ENCODE measurements at regions not wholly inside any gene's neighbourhood (a gene's known extent, or its start where the extent isn't known, plus 50 kb on each side); places are given as distances from the start of the nearest gene placed in this dataset.
A peak's percentile ranks its signal among the peaks of the same experiment; 100 is the strongest.

DNA sequence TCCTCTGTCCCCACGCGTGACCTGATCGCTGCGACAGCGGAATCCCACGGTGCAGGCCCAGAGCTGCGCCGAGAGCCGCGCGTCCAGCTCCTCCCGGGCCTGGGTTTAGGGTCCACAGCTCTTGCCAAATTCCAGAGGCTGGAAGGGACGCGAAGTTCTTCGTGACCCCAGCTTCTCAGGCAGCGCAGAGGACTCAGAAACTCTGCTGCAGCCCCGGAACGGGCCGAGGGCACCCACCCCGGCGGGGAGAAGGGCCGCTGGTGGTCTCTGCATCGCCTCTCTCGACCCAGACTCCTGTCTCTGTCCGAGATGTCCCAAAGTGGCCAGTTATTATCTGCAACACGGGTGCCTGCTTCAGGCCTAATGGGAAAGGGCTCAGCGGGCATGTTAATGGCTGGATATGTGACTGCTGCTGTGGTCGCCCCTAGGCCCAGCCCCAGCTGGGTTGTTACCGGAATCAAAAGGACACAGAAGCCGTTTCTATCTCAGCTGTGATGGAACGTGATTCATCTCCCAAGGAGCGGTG is 236.4 kb downstream of the VRK1 start:
- Histone ChIP-seq H3K4me1 (ENCODE audit: control insufficient read depth, insufficient read depth, low read length) (no peaks in the 10 kb centered on the region), H3K4me3 (ENCODE audit: low read length) (peak overlapping the region; percentile 69), H3K27me3 (ENCODE audit: control insufficient read depth, insufficient read depth, low read length, poor library complexity, severe bottlenecking) (peaks cover 60% of the 10 kb centered on the region), H3K9me3 (ENCODE audit: control insufficient read depth, low read length) (peaks cover 8% of the 10 kb centered on the region), H3K9ac (ENCODE audit: extremely low read depth, low read length, poor library complexity, severe bottlenecking) (no peak overlapping the region), H3K36me3 (ENCODE audit: control insufficient read depth, insufficient read depth, low read length) (no peaks in the 10 kb centered on the region), H3K27ac (ENCODE audit: low read depth, low read length) (no peak overlapping the region)
- DNase-seq: peak; percentile 63
- Mint-ChIP-seq H3K9me3 (peaks cover 2% of the 10 kb centered on the region), H3K36me3 (ENCODE audit: low read depth) (no peaks in the 10 kb centered on the region), H3K27ac (no peak overlapping the region), H3K4me1 (no peaks in the 10 kb centered on the region), H3K27me3 (ENCODE audit: insufficient read depth) (peaks cover 44% of the 10 kb centered on the region), H3K4me3 (peak overlapping the region; percentile 50)
- TF ChIP-seq, protein P1, sequence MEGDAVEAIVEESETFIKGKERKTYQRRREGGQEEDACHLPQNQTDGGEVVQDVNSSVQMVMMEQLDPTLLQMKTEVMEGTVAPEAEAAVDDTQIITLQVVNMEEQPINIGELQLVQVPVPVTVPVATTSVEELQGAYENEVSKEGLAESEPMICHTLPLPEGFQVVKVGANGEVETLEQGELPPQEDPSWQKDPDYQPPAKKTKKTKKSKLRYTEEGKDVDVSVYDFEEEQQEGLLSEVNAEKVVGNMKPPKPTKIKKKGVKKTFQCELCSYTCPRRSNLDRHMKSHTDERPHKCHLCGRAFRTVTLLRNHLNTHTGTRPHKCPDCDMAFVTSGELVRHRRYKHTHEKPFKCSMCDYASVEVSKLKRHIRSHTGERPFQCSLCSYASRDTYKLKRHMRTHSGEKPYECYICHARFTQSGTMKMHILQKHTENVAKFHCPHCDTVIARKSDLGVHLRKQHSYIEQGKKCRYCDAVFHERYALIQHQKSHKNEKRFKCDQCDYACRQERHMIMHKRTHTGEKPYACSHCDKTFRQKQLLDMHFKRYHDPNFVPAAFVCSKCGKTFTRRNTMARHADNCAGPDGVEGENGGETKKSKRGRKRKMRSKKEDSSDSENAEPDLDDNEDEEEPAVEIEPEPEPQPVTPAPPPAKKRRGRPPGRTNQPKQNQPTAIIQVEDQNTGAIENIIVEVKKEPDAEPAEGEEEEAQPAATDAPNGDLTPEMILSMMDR (conservative IDR thresholded peaks at IDR 0.05): no peak
- WGBS, 2 experiments (ENCODE audit: insufficient coverage in 1 of 2, insufficient read length in 1 of 2): 45 to 57% methylated on average over 22 to 32 of the region's 32 CpGs

DNA sequence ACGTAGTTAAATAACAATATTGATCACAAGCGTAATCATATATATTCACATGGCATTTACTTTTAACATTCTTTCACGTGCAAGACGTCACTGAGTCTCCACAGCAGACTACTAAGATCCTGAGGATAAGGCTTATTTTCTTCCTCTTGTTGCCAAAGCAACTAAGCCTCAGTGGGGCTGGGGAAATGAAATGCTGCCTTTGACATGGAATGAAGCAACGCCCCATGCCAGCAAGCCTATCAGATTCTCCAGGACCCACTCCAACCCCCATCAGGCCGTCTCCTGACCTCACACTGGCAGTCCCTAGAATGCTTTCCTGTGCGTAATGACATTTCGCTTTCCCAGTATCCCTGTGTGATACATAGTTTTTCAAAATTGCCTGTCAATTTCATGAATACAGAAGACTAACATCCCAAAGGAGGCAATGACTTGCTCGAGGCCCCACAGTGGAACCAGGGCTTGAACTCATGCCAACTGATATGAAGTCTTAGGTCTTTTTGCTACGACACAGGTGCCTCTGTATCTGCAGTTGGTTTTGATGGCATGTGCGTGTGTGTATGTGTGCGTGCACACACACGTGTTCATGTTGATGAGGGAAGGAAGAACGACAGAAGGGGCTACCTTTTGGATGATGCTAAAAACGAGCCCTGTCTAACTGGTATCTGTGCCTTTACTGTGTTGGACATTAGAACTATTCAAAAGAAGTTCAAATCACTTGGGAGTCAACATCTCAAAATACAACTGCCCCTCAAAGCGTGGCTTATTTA is 239.1 kb downstream of the VRK1 start:
- DNase-seq: no peak
- no peak overlapping the region for H3K9ac ChIP-seq (ENCODE audit: extremely low read depth, low read length, poor library complexity, severe bottlenecking)
- TF ChIP-seq, protein P1 (conservative IDR thresholded peaks at IDR 0.05): no peak
- H3K9me3 ChIP-seq (ENCODE audit: control insufficient read depth, low read length): peaks cover 20% of the 10 kb centered on the region
- peaks cover 54% of the 10 kb centered on the region for H3K27me3 ChIP-seq (ENCODE audit: control insufficient read depth, insufficient read depth, low read length, poor library complexity, severe bottlenecking)
- Mint-ChIP-seq H3K36me3 (ENCODE audit: low read depth) (no peaks in the 10 kb centered on the region), H3K4me1 (no peaks in the 10 kb centered on the region), H3K4me3 (no peak overlapping the region), H3K27ac (no peak overlapping the region), H3K9me3 (peaks cover 12% of the 10 kb centered on the region), H3K27me3 (ENCODE audit: insufficient read depth) (peaks cover 48% of the 10 kb centered on the region)
- no peak overlapping the region for H3K27ac ChIP-seq (ENCODE audit: low read depth, low read length)
- H3K4me3 ChIP-seq (ENCODE audit: low read length): no peak overlapping the region
- no peaks in the 10 kb centered on the region for H3K4me1 ChIP-seq (ENCODE audit: control insufficient read depth, insufficient read depth, low read length)
- no peaks in the 10 kb centered on the region for H3K36me3 ChIP-seq (ENCODE audit: control insufficient read depth, insufficient read depth, low read length)
- 88% methylated on average over 13 to 15 of the region's 16 CpGs for WGBS, 2 experiments (ENCODE audit: insufficient coverage in 1 of 2, insufficient read length in 1 of 2)

DNA sequence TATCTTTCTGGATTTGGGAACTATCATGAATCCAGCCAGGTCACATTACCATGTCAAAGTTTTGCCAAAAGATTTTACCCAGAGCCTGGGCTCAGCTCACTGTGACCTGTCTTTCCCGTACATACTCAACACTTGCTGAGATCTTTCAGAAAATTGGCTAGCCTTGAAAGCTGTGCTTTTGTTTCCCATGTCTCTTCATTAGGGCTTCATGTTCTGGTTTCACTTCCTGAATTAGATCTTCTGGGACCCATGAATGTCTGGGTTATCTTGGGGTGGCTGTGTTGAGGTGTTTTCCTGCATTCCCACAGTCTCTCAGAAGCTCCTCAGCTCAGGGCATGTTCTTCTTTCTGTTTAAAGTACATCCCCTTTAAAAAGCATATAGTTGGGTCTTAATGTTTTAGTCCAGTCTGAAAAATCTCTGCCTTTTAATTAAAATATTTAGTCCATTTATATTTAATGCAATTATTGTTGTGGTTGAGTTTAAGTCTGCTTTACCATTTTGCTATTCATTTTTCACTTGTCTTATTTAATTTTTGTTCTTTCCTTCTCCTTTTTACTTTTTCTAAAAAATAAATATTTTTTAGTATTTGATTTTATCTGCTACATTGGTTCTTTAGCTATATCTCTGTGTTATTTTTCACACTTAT is 242.7 kb downstream of the VRK1 start:
- Mint-ChIP-seq H3K4me3 (no peak overlapping the region), H3K36me3 (ENCODE audit: low read depth) (no peaks in the 10 kb centered on the region), H3K9me3 (peaks cover 12% of the 10 kb centered on the region), H3K27me3 (ENCODE audit: insufficient read depth) (peaks cover 15% of the 10 kb centered on the region), H3K4me1 (no peaks in the 10 kb centered on the region), H3K27ac (no peak overlapping the region)
- Histone ChIP-seq H3K27me3 (ENCODE audit: control insufficient read depth, insufficient read depth, low read length, poor library complexity, severe bottlenecking) (peaks cover 23% of the 10 kb centered on the region), H3K4me3 (ENCODE audit: low read length) (no peak overlapping the region), H3K27ac (ENCODE audit: low read depth, low read length) (no peak overlapping the region), H3K9me3 (ENCODE audit: control insufficient read depth, low read length) (peaks cover 12% of the 10 kb centered on the region), H3K4me1 (ENCODE audit: control insufficient read depth, insufficient read depth, low read length) (no peaks in the 10 kb centered on the region), H3K9ac (ENCODE audit: extremely low read depth, low read length, poor library complexity, severe bottlenecking) (no peak overlapping the region), H3K36me3 (ENCODE audit: control insufficient read depth, insufficient read depth, low read length) (no peaks in the 10 kb centered on the region)
- TF ChIP-seq, protein P1 (conservative IDR thresholded peaks at IDR 0.05): no peak
- DNase-seq: no peak
- WGBS, 2 experiments (ENCODE audit: insufficient coverage in 1 of 2, insufficient read length in 1 of 2): 91 to 100% methylated on average over 1 of the region's 1 CpG

Measured in endodermal cell (in vitro differentiated cells).